Right renal pelvis (tissue), 4 donors: ENCODE measurements at regions not wholly inside any gene's neighbourhood (a gene's known extent, or its start where the extent isn't known, plus 50 kb on each side); places are given as distances from the start of the nearest gene placed in this dataset.
"Not testable (repeated sequence)": the region's sequence is repeated elsewhere in the genome, so short reads cannot be mapped to it uniquely, and the experiment has no call there.

Source experiments
- DNase-seq, 4 donors: peaks; one replicate each; pipeline ENCODE4 v3.0.0-alpha.2; 2013; ENCODE audit warnings: low read depth in 4 of 4, low spot score in 3 of 4, missing footprints in 1 of 4

- no peak for DNase-seq
Observed at GRCh38 chr22:25482091-25482760, 82.2 kb upstream of the GRK3 start.

- no peak for DNase-seq
Observed at GRCh38 chr22:25482868-25483639, 81.4 kb upstream of the GRK3 start.

GRCh38 chr22:25483931-25484330, 80.5 kb upstream of the GRK3 start:
- no peak for DNase-seq

GRCh38 chr22:25484521-25485315, 79.8 kb upstream of the GRK3 start:
- no peak for DNase-seq

- DNase-seq = no peak
Observed at GRCh38 chr22:25485626-25486545, 78.6 kb upstream of the GRK3 start.

- no peak for DNase-seq
Observed at GRCh38 chr22:25487508-25487907, 77.0 kb upstream of the GRK3 start.

GRCh38 chr22:25488244-25489020, 76.0 kb upstream of the GRK3 start:
- DNase-seq = peak in 2 of 4 donors; percentile 44 to 52

GRCh38 chr22:25489947-25490346, 74.5 kb upstream of the GRK3 start:
- DNase-seq = no peak

GRCh38 chr22:25490896-25491295, 73.6 kb upstream of the GRK3 start:
- DNase-seq = no peak

- DNase-seq = no peak
Observed at GRCh38 chr22:25492162-25492561, 72.3 kb upstream of the GRK3 start.

GRCh38 chr22:25492841-25493734, 71.4 kb upstream of the GRK3 start:
- no peak for DNase-seq

- DNase-seq = no peak
Observed at GRCh38 chr22:25493794-25494193, 70.7 kb upstream of the GRK3 start.

GRCh38 chr22:25494774-25495173, 69.7 kb upstream of the GRK3 start:
- DNase-seq = no peak

GRCh38 chr22:25495285-25495684, 69.2 kb upstream of the GRK3 start:
- DNase-seq = no peak

GRCh38 chr22:25496396-25497064, 67.9 kb upstream of the GRK3 start:
- DNase-seq = no peak

GRCh38 chr22:25497181-25497641, 67.3 kb upstream of the GRK3 start:
- DNase-seq = no peak

- no peak for DNase-seq
Observed at GRCh38 chr22:25497716-25498115, 66.8 kb upstream of the GRK3 start.

GRCh38 chr22:25500671-25501070, 63.8 kb upstream of the GRK3 start:
- DNase-seq = not testable (repeated sequence)
